ENCODE measurements at regions not wholly inside any gene's neighbourhood (a gene's known extent, or its start where the extent isn't known, plus 50 kb on each side); places are given as distances from the start of the nearest gene placed in this dataset.
"Not testable (repeated sequence)": the region's sequence is repeated elsewhere in the genome, so short reads cannot be mapped to it uniquely, and the experiment has no call there.

GRCh38 chr4:126341927-126342326, 1027.2 kb downstream of the FAT4 start:
- DNase-seq (ENCODE audit: low read depth) = no peak

GRCh38 chr4:126344472-126344871, 1029.7 kb downstream of the FAT4 start:
- no peak for DNase-seq (ENCODE audit: low read depth)

- DNase-seq (ENCODE audit: low read depth) = no peak
Observed at GRCh38 chr4:126346654-126347053, 1031.9 kb downstream of the FAT4 start.

- no peak for DNase-seq (ENCODE audit: low read depth)
Observed at GRCh38 chr4:126354784-126355183, 1040.0 kb downstream of the FAT4 start.

- DNase-seq (ENCODE audit: low read depth) = no peak
Observed at GRCh38 chr4:126358041-126358440, 1043.3 kb downstream of the FAT4 start.

- no peak for DNase-seq (ENCODE audit: low read depth)
Observed at GRCh38 chr4:126361287-126361686, 1046.5 kb downstream of the FAT4 start.

GRCh38 chr4:126364311-126364911, 1049.7 kb downstream of the FAT4 start:
- no peak for DNase-seq (ENCODE audit: low read depth)

- no peak for DNase-seq (ENCODE audit: low read depth)
Observed at GRCh38 chr4:126369076-126369475, 1054.3 kb downstream of the FAT4 start.

GRCh38 chr4:126372634-126373033, 1057.9 kb downstream of the FAT4 start:
- no peak for DNase-seq (ENCODE audit: low read depth)

- no peak for DNase-seq (ENCODE audit: low read depth)
Observed at GRCh38 chr4:126375462-126376054, 1060.8 kb downstream of the FAT4 start.

GRCh38 chr4:126385954-126386353, 1071.2 kb downstream of the FAT4 start:
- no peak for DNase-seq (ENCODE audit: low read depth)

GRCh38 chr4:126386512-126386911, 1071.8 kb downstream of the FAT4 start:
- DNase-seq (ENCODE audit: low read depth) = no peak

GRCh38 chr4:126395664-126396063, 1080.9 kb downstream of the FAT4 start:
- no peak for DNase-seq (ENCODE audit: low read depth)

- DNase-seq (ENCODE audit: low read depth) = no peak
Observed at GRCh38 chr4:126396121-126396520, 1081.4 kb downstream of the FAT4 start.

- no peak for DNase-seq (ENCODE audit: low read depth)
Observed at GRCh38 chr4:126396703-126397102, 1081.9 kb downstream of the FAT4 start.

- DNase-seq (ENCODE audit: low read depth) = no peak
Observed at GRCh38 chr4:126404549-126404948, 1089.8 kb downstream of the FAT4 start.

GRCh38 chr4:126405369-126405982, 1090.7 kb downstream of the FAT4 start:
- no peak for DNase-seq (ENCODE audit: low read depth)

GRCh38 chr4:126409746-126410145, 1095.0 kb downstream of the FAT4 start:
- no peak for DNase-seq (ENCODE audit: low read depth)

GRCh38 chr4:126411047-126411446, 1096.3 kb downstream of the FAT4 start:
- no peak for DNase-seq (ENCODE audit: low read depth)

GRCh38 chr4:126412310-126412709, 1097.6 kb downstream of the FAT4 start:
- DNase-seq (ENCODE audit: low read depth) = not testable (repeated sequence)

GRCh38 chr4:126414741-126415140, 1100.0 kb downstream of the FAT4 start:
- DNase-seq (ENCODE audit: low read depth) = no peak

- no peak for DNase-seq (ENCODE audit: low read depth)
Observed at GRCh38 chr4:126419266-126419665, 1104.5 kb downstream of the FAT4 start.

GRCh38 chr4:126427853-126428252, 1113.1 kb downstream of the FAT4 start:
- DNase-seq (ENCODE audit: low read depth) = no peak

GRCh38 chr4:126431049-126431448, 1116.3 kb downstream of the FAT4 start:
- DNase-seq (ENCODE audit: low read depth) = no peak

All from activated T-cell treated with anti-CD3 and anti-CD28 coated beads for 24 hours (primary cell).